Panc1 (cell line): ENCODE measurements at regions not wholly inside any gene's neighbourhood (a gene's known extent, or its start where the extent isn't known, plus 50 kb on each side); places are given as distances from the start of the nearest gene placed in this dataset.

Source experiments
- ATAC-seq: fragments of 200-7000 bp; cut with Tn5 transposase; 2 replicates; pipeline ENCODE4 v1.9.1; 2020; ENCODE audit warnings: mild to moderate bottlenecking, moderate library complexity
- BruUV-seq: library from RNA; stranded (reverse); fragments of 400-500 nt; replicated peaks from 2 replicates; lab custom pipeline; 2021; lab: Mats Ljungman, UMichigan
- CTCF ChIA-PET: fragments of 300-600 bp; sonication (Branson Sonifier 250); formaldehyde crosslinking; loops from one replicate; lab custom pipeline; 2022; ENCODE audit warnings: antibody characterized with exemption; lab: Charles Lee
- POLR2A ChIA-PET: fragments of 300-600 bp; sonication (Branson Sonifier 250); formaldehyde crosslinking; loops from one replicate; lab custom pipeline; 2022; ENCODE audit warnings: antibody characterized with exemption; lab: Charles Lee
- DNase-seq: peaks from one replicate; pipeline ENCODE4 v3.0.0-alpha.2; 2010; ENCODE audit warnings: low read depth, low spot score
- H3K27ac ChIP-seq: 2 replicates; pipeline ENCODE4 v1.5.1; 2011; ENCODE audit warnings: mild to moderate bottlenecking, low read length, inconsistent platforms
- H3K27me3 ChIP-seq: fragments of 200-500 bp; sonication (Bioruptor generic); 2 replicates; pipeline ENCODE4 v1.6.0; 2014; ENCODE audit warnings: low read length, inconsistent platforms; ENCODE audit not compliant: control insufficient read depth, insufficient read depth
- H3K36me3 ChIP-seq: fragments of 200-500 bp; sonication (Bioruptor generic); 2 replicates; pipeline ENCODE4 v1.5.1; 2014; ENCODE audit warnings: inconsistent platforms, mild to moderate bottlenecking, low read length, moderate library complexity; ENCODE audit not compliant: control insufficient read depth, insufficient read depth
- H3K4me1 ChIP-seq: 2 replicates; pipeline ENCODE4 v1.5.1; 2011; ENCODE audit warnings: inconsistent platforms, mild to moderate bottlenecking, low read length, moderate library complexity; ENCODE audit not compliant: control insufficient read depth, insufficient read depth
- H3K4me3 ChIP-seq, 2 experiments: 2 replicates each; pipeline ENCODE4 v1.5.1; 2011 to 2012; ENCODE audit warnings: low read depth in 2 of 2, low read length in 2 of 2, mild to moderate bottlenecking in 2 of 2, inconsistent platforms in 1 of 2, moderate library complexity in 1 of 2
- H3K9me3 ChIP-seq: fragments of 200-500 bp; sonication (Bioruptor generic); 2 replicates; pipeline ENCODE4 v1.5.1; 2014; ENCODE audit warnings: low read depth, mild to moderate bottlenecking, inconsistent platforms, low read length, moderate library complexity; ENCODE audit not compliant: control insufficient read depth, insufficient read depth
- CTCF ChIP-seq: fragments of 450-650 bp; IDR thresholded peaks from 2 replicates; pipeline ENCODE4 v1.5.1; 2017; ENCODE audit warnings: mild to moderate bottlenecking
- POLR2AphosphoS5 ChIP-seq: IDR thresholded peaks from 2 replicates; pipeline ENCODE4 v1.6.1; 2012; ENCODE audit warnings: mild to moderate bottlenecking, low read depth, low read length, moderate library complexity
- REST ChIP-seq, 2 experiments: IDR thresholded peaks; 2 replicates each; pipeline ENCODE4 v1.6.1; 2011 to 2012; ENCODE audit warnings: low read depth in 2 of 2, control low read depth in 1 of 2, low read length in 1 of 2, mild to moderate bottlenecking in 1 of 2, moderate library complexity in 1 of 2; ENCODE audit not compliant: insufficient read depth in 1 of 2
- SIN3A ChIP-seq: IDR thresholded peaks from 2 replicates; pipeline ENCODE4 v1.6.1; 2012; ENCODE audit warnings: low read depth, mild to moderate bottlenecking, low read length, moderate library complexity, borderline replicate concordance; ENCODE audit not compliant: insufficient read depth
- TCF7L2 ChIP-seq: IDR thresholded peaks from 2 replicates; pipeline ENCODE4 v1.6.1; 2011; ENCODE audit warnings: mild to moderate bottlenecking, low read depth, low read length, inconsistent platforms
- in situ Hi-C: cut with HindIII; loops from 2 replicates; pipeline ENCODE4 v1.10.0; 2016; ENCODE audit warnings: low sequenced_read_pairs, low pct_unique_long_range_greater_than_20kb
- intact Hi-C: fragments of 100-400 bp; cut with micrococcal nuclease; formaldehyde crosslinking; loops from one replicate; pipeline ENCODE4 v1.10.0; 2022; ENCODE audit not compliant: unreplicated experiment

GRCh38 chr12:98173773-98174427, 341.5 kb upstream of the TMPO start:
- Histone ChIP-seq H3K27me3 (no peaks in the 10 kb centered on the region), H3K9me3 (no peaks in the 10 kb centered on the region), H3K36me3 (no peaks in the 10 kb centered on the region), H3K4me1 (no peaks in the 10 kb centered on the region), H3K27ac (no peak overlapping the region), H3K4me3 (no peak overlapping the region)
- in situ Hi-C loops (no loop called here), intact Hi-C loops (no loop called here)
- CTCF ChIA-PET, result no interaction called here
- no TSS peak for BruUV-seq
- DNase-seq (no peak), ATAC-seq (no peak)
- POLR2A ChIA-PET, result no interaction called here
- no peak for TF ChIP-seq CTCF
- no peak for TF ChIP-seq POLR2AphosphoS5

- no peaks in the 10 kb centered on the region for H3K9me3 ChIP-seq
- in situ Hi-C loops (no loop called here), intact Hi-C loops (no loop called here)
- POLR2A ChIA-PET, result no interaction called here
- DNase-seq (no peak), ATAC-seq (no peak)
- no peak overlapping the region for H3K27ac ChIP-seq
- H3K4me1 ChIP-seq, result no peaks in the 10 kb centered on the region
- CTCF ChIA-PET, result no interaction called here
- no peak overlapping the region for H3K4me3 ChIP-seq
- BruUV-seq, result no TSS peak
- no peaks in the 10 kb centered on the region for H3K36me3 ChIP-seq
- TF ChIP-seq TCF7L2, result no peak
- TF ChIP-seq POLR2AphosphoS5, result no peak
- no peak for TF ChIP-seq REST (IDR thresholded peaks at IDR 0.05; ENCODE audit: insufficient read depth in 1 of 2, low read depth in 2 of 2, low read length in 1 of 2)
- TF ChIP-seq SIN3A, result no peak
- no peak for TF ChIP-seq CTCF
- no peaks in the 10 kb centered on the region for H3K27me3 ChIP-seq
These were observed 341.0 kb upstream of the TMPO start for GRCh38 chr12:98174428-98174809.
